HG02938 (cell line): ENCODE measurements at regions not wholly inside any gene's neighbourhood (a gene's known extent, or its start where the extent isn't known, plus 50 kb on each side); places are given as distances from the start of the nearest gene placed in this dataset.
"Not testable (repeated sequence)": the region's sequence is repeated elsewhere in the genome, so short reads cannot be mapped to it uniquely, and the experiment has no call there.

ENCODE experiments used
- ATAC-seq: cut with Tn5 transposase; IDR thresholded peaks from one replicate; pipeline ENCODE4 v1.9.1; 2021; ENCODE audit warnings: mild to moderate bottlenecking, moderate library complexity; ENCODE audit not compliant: unreplicated experiment

DNA sequence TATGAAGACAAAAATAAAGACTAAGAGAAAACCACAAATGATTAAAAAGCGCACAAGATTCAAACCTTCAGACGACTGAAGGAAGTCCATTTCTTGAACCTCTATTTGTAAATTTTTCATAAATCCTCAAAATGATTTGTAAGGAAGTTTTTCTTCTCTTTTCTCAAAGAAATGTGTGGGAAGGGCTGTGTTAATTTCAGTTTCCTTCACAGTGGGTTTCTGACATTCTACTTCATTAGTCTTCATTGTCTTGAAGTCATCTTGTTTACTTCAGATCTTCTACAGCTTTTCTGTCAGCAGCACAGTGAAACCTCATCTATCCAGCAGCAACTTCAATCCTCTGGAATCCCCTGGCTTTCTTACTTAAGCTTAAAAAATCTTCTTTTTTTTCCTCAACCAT, 87.6 kb upstream of the MYLIP start:
- no peak for ATAC-seq

DNA sequence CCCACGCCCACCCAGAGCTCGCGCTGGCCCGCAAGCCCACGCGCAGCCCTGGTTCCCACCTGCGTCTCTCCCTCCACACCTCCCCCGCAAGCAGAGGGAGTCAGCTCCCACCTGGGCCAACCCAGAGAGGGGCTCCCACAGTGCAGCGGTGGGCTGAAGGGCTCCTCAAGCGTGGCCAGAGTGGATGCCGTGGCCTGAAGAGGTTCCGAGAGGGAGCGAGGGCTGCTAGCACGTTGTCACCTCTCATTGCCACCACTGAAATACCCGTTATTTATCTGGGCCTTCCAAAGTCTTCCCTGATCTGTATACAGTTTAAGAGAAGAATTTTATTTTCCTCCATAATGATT, 88.3 kb upstream of the MYLIP start:
- ATAC-seq = no peak

DNA sequence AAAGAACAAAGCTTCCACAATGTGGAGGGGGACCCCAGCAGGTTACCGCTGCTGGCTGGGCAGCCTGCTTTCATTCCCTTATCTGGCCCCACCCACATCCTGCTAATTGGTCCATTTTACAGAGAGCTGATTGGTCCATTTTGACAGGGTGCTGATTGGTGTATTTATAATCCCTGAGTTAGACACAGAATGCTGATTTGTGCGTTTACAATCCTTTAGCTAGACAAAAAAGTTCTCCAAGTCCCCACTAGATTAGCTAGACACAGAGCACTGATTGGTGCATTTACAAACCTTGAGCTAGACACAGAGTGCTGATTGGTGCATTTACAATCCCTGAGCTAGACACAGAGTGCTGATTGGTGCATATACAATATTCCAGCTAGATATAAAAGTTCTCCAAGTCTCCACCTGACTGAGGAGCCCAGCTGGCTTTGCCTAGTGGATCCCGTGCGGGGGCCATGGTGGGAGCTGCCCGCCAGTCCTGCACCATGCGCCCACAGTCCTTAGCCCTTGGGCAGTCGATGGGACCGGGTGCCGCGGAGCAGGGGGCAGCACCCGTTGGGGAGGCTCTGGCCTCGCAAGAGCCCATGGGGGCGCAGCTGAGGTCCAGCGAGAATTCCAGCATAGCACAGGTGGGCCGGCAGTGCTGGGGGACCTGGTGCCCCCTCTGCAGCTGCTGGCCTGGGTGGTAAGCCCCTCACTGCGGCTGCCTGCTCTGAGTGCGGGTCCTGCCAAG, 88.8 kb upstream of the MYLIP start:
- not testable (repeated sequence) for ATAC-seq

DNA sequence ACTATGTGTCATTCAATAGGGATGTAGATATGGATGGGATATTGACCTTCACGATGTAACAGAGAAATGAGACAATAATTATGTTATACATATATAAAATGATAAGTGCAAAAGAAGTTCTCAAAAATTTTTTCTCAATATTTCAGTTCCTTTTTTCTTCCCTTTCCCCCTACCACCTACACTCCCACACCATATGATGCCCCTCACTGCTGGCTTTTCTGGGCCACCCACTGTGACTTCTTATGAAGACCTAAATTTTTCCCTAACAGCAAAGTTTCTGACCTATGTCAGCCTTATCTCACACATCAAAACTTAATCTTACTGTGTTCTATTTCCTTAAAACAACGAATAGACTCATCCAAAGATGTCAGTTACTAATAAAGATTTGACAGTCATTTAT, 89.9 kb upstream of the MYLIP start:
- ATAC-seq = no peak

DNA sequence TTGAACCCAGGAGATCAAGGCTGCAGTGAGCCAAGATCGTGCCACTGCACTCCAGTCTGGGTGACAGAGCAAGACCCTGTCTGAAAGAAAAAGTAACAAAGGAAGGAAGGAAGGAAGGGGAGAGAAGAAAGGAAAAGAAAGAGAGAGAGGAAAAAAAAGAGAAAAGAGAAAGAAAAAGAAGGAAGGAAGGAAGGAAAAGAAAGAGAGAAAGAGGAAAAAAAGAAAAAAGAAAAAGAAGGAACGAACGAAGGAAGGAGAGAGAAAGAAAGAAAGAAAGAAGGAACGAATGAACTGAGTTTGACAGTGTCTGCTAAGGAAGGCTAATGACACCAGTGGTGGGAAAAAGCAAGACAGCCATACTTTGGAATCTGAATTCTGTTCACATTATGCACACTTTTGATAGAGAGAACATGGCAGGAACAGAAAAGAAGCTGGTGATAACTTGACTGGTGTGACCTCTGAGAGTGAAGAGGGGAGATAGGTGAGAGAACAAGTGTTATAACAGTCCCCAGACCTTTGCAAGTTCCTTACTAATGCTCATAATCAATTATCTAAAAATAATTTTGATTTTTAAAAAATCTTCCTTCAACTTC, 93.3 kb upstream of the MYLIP start:
- no peak for ATAC-seq

DNA sequence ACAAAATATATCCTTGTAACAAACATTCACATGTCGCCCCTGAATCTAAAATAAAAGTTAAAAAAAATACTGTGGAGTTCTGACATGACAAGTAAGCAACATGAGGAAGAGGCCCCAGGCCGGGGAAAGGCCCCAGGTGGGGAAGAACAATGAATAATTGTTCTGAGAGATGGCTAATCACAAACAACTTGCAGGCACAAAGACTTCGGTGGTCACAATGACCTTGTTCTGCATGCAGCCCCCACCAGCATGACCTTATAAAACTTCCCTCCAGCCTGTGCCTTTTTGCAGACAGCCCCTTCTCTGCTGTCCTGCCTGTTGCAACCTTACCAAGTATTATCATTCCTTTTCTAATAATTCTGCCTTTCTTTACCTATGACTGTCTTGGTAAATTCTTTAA, 95.7 kb upstream of the MYLIP start:
- no peak for ATAC-seq

DNA sequence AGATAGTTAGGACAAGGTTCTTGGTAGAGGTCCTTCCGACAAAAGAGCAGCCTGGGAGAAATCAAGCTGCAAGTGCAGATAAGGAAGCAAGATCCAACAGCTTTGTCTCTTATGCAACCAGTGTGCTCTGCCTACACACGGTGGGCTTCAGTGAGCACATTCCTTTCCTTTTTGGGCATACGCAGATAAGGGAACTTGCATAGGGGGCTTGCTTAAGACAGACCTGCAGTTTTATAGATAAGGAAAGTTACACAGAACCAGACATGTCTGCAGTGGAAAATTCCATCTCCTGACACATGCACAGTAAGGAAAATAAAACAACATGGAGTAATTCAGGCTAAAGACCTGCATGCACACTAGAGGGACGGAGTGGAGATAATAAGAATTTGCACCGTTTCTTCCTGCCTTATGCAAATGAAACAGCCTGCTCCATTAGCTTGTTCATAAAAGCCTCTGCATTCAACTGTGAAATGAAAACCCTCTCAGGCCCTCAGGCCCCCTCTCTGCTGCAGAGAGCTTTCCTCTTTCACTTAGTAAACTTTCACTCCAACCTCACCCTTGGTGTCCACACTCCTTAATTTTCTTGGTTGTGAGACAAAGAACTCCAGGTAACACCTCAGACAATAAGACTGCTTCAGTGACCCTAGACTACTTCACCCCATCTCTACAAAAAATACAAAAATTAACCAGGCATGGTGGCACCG, 97.5 kb upstream of the MYLIP start:
- ATAC-seq = no peak

DNA sequence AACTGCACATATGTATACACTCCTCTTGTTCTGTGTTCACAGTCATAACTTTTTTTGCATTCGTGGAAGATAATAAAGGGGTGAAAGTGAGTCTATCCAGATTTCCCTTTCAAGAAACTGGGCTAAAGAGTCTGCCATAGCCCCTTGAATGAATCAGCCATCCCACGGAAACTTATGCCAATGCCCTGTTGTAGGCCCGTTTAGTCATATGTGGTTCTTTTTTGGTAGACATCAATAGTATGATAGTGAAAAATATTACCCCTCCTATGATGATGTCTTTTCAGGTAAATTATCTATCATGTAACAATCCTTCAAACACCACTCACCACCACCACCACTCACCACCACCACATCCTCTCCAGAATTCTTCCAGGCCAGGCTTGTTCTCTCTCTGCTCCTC, 99.9 kb upstream of the MYLIP start:
- ATAC-seq = no peak

DNA sequence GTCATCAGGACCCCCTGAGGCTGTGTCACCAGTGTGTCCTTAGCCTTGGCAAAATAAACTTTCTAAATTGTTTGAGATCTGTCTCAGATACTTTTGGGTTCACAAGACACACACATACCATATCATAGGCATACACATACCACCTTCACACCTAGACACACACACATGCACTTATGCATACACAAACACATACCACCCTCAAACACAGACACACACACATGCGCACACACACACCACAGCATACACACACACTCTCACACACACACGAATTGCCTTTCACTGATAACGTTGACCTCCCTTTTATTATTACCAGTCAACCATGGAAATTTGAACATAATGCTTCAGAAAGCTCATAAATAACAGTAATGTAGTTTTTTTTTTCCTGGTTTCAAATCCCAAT, 108.6 kb upstream of the MYLIP start:
- ATAC-seq = no peak

DNA sequence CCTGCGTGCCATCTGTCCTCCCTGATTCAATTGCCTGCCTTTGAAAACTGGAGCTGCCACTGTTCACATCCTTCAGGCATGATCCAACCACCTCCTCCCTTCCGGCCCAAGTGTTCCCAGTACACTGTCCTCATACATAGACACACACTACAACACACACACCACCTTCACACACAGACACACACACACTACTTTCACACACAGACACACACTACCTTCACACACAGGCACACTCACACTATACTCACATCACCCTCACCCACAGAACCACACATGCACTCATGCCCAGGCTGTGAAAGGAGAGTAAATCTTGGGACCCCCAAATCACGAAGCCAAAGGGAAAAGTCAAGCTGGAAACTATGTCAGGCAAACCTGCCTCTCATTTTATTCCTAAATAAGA, 109.4 kb upstream of the MYLIP start:
- no peak for ATAC-seq

DNA sequence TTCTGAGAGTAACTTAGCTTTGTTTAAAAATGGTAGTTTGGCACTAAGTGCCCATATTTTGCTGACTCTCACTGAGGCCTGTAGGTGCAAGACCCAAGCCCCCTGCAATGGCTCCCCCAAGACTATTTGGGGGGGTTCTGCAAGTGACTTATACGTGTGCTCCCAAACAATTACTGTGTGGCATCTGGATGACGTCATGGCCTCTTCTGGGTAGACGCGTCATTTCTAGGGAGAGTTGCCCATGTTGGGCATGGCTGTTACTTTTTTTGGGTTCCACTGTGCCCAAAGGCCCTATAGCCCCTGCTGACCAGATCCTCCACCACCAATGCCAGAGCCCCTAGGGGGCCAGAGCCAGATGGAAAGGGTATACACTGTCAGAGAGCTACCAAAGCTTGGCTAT, 110.3 kb upstream of the MYLIP start:
- ATAC-seq = no peak

DNA sequence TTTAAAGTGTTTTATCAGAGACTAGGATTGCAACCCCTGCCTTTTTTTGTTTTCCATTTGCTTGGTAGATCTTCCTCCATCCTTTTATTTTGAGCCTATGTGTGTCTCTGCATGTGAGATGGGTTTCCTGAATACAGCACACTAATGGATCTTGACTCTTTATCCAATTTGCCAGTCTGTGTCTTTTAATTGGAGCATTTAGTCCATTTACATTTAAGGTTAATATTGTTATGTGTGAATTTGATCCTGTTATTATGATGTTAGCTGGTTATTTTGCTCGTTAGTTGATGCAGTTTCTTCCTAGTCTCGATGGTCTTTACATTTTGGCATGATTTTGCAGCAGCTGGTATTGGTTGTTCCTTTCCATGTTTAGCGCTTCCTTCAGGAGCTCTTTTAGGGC, 114.6 kb upstream of the MYLIP start:
- not testable (repeated sequence) for ATAC-seq

DNA sequence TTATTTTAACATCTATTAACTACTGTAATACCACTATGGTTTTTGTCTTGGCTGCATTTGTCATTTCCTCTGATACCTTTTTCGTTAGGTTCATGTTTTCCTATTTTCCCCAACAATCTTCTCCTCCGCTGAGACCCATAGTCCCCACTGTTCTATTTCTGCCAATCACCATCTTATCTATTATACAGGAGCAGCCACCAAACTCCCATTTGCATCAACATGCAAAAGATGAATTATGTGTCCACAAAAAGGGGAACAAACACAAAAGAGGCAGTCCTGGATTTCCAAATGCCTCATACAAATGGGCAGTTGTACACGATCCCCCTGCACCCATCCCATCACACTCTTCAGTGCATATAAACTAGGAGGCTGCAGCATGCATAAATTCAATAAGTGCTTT, 121.7 kb upstream of the MYLIP start:
- ATAC-seq = no peak

DNA sequence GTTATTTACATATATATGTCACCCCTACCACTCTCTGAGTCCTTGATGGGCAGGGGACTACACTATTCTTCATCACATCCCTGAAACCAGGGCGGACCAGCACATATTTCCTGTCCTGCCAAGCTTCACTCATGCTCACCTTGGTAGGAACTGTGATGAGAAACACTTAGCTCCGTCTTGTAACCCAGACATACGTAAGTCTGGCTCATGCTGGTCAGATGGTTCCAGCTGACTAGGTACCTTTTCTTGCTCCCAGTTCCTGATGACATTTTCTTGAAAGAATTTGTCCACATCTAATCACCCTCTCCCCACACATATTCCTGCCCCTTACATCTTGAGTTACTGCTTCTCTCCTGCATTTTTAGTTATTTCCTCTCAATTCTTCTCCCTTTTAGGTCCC, 122.2 kb upstream of the MYLIP start:
- no peak for ATAC-seq

DNA sequence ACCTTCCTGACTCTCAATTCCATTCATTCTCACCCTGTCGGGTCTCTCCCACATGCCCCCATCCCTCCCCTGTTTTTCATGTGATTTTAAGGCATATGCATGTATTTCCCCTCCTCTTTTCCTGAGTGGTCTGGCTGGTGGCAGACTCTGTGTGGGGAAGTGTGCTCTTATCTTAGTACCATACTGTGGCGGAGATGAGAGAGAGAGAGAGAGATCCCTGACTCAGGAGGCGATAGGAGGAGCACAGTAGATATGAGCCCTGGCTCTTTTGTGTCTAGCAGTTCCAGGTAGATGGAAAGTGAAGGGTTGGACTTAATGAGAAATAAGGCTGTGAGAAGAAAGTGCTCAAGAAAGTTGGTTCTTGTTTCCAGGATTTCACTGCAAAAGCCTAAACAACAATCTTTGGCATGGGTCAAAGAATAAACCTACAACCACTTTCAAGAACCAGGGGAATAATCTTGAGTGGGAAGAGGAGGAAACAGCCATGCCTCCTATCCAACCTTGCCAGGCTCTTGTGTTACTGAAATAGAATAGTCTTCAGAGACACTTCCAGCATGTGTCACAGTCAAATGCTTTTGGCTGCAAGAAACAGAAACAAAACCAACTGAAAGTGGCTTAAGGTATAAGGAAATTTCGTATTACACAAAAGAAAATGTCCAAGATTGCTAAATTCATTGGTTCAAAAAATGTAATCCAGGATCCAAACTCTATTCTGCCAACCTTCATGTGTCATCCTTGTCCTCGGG, 123.8 kb upstream of the MYLIP start:
- ATAC-seq = no peak

DNA sequence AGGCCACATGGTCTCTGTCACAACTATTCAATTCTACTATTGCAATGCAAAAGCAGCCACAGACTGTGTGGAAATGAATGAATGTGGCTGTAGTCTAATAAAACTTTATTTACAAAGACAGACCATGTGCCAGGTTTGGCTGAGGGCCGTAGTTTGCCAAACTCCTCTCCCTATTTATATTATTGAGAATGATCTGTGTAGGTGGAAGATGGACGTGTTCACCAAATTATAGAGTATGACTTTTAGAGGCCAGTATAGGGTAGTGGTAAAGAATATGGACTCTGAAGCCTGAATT, 125.7 kb upstream of the MYLIP start:
- no peak for ATAC-seq

DNA sequence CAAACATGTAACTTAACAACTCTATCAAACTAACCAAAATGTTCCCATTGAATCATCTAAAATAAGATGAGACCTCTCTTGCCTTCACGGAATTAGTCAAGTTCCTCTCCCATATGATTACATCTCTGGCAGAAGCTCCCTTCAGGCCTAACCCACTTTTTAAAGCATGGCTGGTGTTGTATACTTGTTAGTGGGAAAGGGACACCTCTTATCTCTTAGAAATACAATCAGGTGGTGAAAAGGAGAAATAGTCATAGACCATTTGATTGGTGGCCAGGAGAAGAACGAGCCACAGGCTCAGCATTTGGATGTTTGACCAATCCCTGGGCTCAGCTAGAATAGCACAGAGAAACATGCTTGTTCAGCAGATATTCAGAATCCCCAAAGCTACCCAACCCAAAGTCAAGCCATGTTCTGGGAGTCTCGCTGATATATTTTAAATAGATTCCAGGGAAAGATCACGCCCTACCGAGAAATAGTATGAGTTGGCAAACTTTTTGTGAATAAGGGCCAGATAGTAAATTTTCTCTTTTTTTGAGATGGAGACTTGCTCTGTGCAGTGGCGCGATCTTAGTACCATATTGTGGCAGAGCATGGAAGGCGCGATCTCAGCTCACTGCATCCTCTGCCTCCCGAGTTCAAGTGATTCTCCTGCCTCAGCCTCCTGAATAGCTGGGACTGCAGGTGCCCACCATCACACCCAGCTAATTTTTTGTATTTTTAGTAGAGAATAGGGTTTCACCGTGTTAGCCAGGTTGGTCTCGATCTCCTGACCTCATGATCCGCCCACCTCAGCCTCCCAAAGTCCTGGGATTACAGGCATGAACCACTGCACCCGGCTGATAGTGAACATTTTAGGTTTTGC, 126.3 kb upstream of the MYLIP start:
- ATAC-seq = no peak

DNA sequence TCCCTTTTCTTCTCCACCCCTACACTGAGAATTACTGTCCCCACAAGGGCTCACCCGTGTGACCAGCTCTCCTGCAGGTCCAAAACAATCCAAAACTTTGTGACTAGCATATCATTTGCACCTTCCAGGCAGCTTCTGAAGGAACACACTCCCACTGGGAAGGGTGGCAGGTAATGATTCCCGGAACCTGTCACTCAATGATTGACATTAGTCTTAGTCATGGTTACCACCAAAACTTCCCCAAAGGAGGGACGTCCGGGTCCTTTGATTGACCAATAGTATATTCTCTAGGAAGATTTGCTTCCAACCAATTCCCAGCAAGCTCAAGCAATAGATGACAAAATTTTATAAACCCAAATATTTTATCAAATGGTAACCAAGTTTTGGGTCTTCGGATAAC, 127.7 kb upstream of the MYLIP start:
- ATAC-seq = no peak

DNA sequence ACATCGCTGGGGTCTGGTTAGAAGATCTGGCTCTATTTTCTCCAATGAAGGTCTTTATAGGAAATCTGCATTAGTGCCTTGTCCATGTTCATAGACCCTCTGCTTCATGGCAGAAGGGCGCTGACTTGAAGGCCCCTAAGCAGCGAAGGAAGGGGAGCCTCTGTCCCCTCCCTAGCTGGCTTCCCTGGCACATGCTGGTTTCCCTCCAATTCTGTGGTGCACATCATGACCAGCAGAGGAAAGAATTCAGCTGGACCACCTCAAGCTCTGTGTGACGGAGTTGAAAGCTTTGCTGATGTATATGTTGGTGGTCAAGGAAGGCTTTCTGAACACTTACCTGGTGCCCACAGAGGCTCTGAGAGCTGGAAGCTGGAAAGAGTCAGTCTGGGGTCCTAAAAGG, 129.7 kb upstream of the MYLIP start:
- ATAC-seq = no peak

DNA sequence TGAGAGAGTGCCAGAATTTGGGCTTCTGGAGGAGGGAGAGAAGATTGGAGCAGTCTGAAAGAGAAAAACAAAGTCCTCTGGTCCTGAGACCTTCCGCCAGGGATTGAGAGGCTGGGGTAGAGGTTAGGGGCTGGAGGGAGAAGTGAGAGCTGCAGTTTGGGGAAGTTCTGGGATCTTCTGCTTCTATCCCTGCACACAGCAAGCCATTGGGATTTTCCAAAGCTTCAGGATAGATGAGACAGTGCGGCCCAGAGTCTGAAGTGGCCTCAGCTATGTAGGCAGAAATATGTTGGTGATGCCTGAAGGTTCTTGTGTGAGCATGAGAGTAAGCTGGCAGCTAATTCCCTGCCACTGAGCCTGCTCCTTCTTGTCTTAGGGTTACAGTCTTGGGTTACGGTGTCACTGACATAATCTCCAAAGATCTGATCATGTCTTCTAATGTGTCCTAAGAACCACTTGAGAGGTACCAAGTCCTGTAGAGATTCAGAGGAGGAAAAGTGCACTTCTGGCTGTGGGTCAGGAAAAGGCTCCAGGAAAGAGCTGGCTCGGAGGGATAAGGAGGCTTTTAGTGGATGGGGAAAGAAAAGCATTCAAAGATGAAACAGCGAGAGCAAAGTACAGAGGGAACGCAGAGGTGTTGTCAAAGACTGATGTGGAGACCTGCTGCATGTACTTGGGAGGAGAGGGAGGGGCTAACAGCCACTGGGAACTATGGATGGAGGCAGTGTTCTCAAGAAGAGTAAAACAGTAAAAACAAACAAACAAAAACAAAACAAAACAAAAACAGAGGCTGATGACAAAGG, 131.1 kb upstream of the MYLIP start:
- no peak for ATAC-seq
